ENCODE measurements at regions not wholly inside any gene's neighbourhood (a gene's known extent, or its start where the extent isn't known, plus 50 kb on each side); places are given as distances from the start of the nearest gene placed in this dataset.

- H3K9me1 ChIP-seq (replicated peaks; ENCODE audit: control insufficient read depth, extremely low read depth, insufficient read depth, low read length), result no peaks in the 10 kb centered on the region
- intact Hi-C loops (cut with micrococcal nuclease), result loop anchor here (5.0 kb wide), 1 partner anchor 494 kb away; no protein-coding TSS in a partner anchor
- no peak overlapping the region for H3K9ac ChIP-seq (replicated peaks; ENCODE audit: extremely low read depth, insufficient read depth, low read length)
- H3K9me3 ChIP-seq (replicated peaks; ENCODE audit: control insufficient read depth, insufficient read depth, low read length), result no peaks in the 10 kb centered on the region
- no peaks in the 10 kb centered on the region for H3K27me3 ChIP-seq (ENCODE audit: control insufficient read depth in 2 of 2, insufficient read depth in 2 of 2, low read length in 2 of 2)
- H4K20me1 ChIP-seq (replicated peaks; ENCODE audit: control insufficient read depth, extremely low read depth, insufficient read depth, low read length), result no peaks in the 10 kb centered on the region
- DNase-seq (ENCODE audit: low read depth, low spot score) (no peak), FAIRE-seq (no peak)
- no peaks in the 10 kb centered on the region for H3K36me3 ChIP-seq (ENCODE audit: control insufficient read depth in 2 of 2, extremely low read depth in 1 of 2, insufficient read depth in 2 of 2, low read length in 2 of 2)
- H2AFZ ChIP-seq (ENCODE audit: low read depth, low read length), result no peak overlapping the region
- CTCF ChIA-PET, result interaction anchor here (0.9 to 3.5 kb wide), 7 partner anchors 9 to 370 kb away, joined by 3 to 14 read pairs (median 4); no protein-coding TSS in a partner anchor
- TF ChIP-seq, protein P1, sequence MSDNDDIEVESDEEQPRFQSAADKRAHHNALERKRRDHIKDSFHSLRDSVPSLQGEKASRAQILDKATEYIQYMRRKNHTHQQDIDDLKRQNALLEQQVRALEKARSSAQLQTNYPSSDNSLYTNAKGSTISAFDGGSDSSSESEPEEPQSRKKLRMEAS (IDR thresholded peaks at IDR 0.05; ENCODE audit: insufficient read depth, insufficient read length), result no peak
- TF ChIP-seq JUN (IDR thresholded peaks at IDR 0.05; ENCODE audit: borderline replicate concordance, insufficient read depth, insufficient read length, low read depth) (no peak), POLR2AphosphoS5 (IDR thresholded peaks at IDR 0.05; ENCODE audit: insufficient read depth, low read depth, low read length) (no peak), GATA2 (IDR thresholded peaks at IDR 0.05; ENCODE audit: insufficient read depth, insufficient read length, low read depth, low read length) (no peak), POLR2A (IDR thresholded peaks at IDR 0.05; ENCODE audit: low read depth, low read length) (no peak), MYC (IDR thresholded peaks at IDR 0.05; ENCODE audit: low read depth, low read length) (no peak), FOS (IDR thresholded peaks at IDR 0.05; ENCODE audit: borderline replicate concordance, insufficient read depth, low read length) (no peak), EZH2 (IDR thresholded peaks at IDR 0.05; ENCODE audit: borderline replicate concordance, low read depth, low read length, severe bottlenecking) (no peak)
- TF ChIP-seq, protein P2, sequence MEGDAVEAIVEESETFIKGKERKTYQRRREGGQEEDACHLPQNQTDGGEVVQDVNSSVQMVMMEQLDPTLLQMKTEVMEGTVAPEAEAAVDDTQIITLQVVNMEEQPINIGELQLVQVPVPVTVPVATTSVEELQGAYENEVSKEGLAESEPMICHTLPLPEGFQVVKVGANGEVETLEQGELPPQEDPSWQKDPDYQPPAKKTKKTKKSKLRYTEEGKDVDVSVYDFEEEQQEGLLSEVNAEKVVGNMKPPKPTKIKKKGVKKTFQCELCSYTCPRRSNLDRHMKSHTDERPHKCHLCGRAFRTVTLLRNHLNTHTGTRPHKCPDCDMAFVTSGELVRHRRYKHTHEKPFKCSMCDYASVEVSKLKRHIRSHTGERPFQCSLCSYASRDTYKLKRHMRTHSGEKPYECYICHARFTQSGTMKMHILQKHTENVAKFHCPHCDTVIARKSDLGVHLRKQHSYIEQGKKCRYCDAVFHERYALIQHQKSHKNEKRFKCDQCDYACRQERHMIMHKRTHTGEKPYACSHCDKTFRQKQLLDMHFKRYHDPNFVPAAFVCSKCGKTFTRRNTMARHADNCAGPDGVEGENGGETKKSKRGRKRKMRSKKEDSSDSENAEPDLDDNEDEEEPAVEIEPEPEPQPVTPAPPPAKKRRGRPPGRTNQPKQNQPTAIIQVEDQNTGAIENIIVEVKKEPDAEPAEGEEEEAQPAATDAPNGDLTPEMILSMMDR (IDR thresholded peaks at IDR 0.05; ENCODE audit: extremely low read depth in 1 of 2, insufficient read depth in 1 of 2, low read depth in 1 of 2, low read length in 2 of 2), result no peak
- POLR2A ChIA-PET, result no interaction called here
- dilution Hi-C loops (cut with MboI; ENCODE audit: extremely low pct_ligation_motif_present, low sequenced_read_pairs), result no loop called here
- H3K4me1 ChIP-seq (ENCODE audit: control insufficient read depth, extremely low read depth, insufficient read depth, low read length), result no peaks in the 10 kb centered on the region
- no TSS peak for BruUV-seq (replicated peaks)
- H3K79me2 ChIP-seq (ENCODE audit: control insufficient read depth, insufficient read depth, low read length), result no peaks in the 10 kb centered on the region
- no peak overlapping the region for H3K4me3 ChIP-seq (replicated peaks in 1 of 3; ENCODE audit: insufficient read depth in 1 of 3, low read depth in 1 of 3, low read length in 3 of 3)
- no peak overlapping the region for H3K27ac ChIP-seq (ENCODE audit: insufficient read depth, low read depth, low read length)
- H3K4me2 ChIP-seq (ENCODE audit: insufficient read depth, low read length), result no peak overlapping the region
Measured at GRCh38 chr6:166771701-166772100, 144.7 kb upstream of the RPS6KA2 start.

Measured in endothelial cell of umbilical vein (primary cell).